Renal pelvis (tissue), 1 donor: ENCODE measurements at regions not wholly inside any gene's neighbourhood (a gene's known extent, or its start where the extent isn't known, plus 50 kb on each side); places are given as distances from the start of the nearest gene placed in this dataset.
"Not testable (repeated sequence)": the region's sequence is repeated elsewhere in the genome, so short reads cannot be mapped to it uniquely, and the experiment has no call there.

Source experiments
- DNase-seq: peaks from one replicate; pipeline ENCODE4 v3.0.0-alpha.2; 2013

GRCh38 chr6:168826726-168827585 is 386.0 kb downstream of the SMOC2 start:
- peak; percentile 51 for DNase-seq

GRCh38 chr6:168826078-168826390 is 385.1 kb downstream of the SMOC2 start:
- no peak for DNase-seq

GRCh38 chr6:168825226-168826077 is 384.5 kb downstream of the SMOC2 start:
- DNase-seq: no peak

DNA sequence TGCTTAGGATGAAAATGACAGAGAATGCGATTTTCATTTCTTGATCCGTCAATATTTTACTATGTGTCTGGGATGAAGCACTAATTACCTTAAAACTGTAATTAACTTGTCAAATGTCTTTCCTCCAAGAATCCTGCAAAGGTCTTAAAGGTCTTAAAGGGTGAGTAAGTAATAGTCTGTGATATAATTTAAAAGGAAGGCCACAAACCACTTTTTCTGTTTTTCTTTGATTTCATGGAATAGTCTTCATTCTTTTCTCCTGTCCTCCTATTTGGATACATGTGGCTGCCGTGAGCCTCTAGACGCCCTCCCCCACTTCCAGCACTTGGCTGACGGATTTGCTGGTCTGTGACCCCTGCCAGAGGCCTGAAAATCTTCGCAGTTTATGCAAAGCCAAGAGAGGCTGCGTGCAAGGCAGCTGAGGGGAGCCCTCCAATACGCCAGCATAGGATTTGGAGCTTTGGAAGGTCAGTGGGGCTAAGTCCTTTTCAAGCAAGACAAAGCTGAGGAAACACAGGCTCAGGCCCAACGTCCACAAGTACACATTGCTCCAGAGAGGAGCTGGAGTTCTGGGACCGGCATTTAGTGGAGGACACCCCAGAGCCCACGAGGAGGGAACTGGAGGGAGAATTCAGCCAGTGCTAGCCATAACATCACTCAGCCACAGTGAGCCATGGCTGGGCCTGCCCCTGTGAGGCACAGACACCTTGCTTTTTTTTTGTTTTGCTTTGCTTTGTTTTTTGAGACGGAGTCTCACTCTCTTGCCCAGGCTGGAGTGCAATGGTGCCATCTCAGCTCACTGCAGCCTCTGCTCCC is 382.6 kb downstream of the SMOC2 start:
- peak; percentile 52 for DNase-seq

GRCh38 chr6:168822376-168822775 is 381.4 kb downstream of the SMOC2 start:
- DNase-seq: no peak

DNA sequence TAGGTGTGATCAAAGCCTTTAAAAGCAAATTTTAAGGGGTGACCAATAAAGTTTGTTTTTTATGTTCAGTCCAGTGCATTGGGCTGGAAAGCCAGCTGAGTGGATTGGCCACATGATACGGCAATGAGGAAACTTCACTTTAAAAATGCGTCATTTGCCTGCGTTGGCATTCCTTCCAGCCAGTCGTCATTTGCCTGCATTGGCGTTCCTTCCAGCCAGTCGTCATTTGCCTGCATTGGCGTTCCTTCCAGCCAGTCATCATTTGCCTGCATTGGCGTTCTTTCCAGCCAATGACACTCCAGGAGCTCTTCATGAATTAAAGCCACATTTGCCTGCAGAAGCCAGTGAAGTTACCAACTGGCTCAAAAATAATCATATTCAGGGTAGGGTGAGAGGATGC is 378.6 kb downstream of the SMOC2 start:
- no peak for DNase-seq

DNA sequence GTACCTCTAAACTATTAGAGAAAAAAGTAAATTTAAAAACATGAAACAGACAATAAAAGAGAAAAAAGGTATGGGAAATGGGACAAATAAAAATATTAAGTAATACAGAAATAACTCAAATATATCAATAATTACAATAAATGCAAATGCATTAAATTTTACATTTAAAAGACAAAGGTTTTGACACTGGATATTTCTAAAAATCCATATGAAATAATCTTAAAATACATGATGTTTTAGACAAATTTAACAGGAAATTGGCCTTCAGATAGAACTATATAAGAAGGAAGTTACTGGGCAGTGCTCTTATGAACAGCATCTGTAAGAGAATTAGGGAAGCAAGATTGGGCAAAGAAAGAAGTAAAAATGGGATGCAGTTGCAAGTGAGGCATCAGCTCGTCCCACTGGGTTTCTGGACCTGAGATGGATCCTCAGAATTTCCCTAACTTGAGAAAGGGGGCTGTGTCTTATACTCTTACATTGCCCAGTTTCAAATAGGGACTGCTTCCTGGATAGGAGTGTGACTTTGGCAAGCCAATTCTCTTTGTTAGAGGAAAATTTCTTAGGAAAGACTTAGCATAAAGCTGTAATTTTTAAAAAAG is 376.7 kb downstream of the SMOC2 start:
- DNase-seq: no peak

- no peak for DNase-seq
Observed at GRCh38 chr6:168815229-168815628, 374.2 kb downstream of the SMOC2 start.

DNA sequence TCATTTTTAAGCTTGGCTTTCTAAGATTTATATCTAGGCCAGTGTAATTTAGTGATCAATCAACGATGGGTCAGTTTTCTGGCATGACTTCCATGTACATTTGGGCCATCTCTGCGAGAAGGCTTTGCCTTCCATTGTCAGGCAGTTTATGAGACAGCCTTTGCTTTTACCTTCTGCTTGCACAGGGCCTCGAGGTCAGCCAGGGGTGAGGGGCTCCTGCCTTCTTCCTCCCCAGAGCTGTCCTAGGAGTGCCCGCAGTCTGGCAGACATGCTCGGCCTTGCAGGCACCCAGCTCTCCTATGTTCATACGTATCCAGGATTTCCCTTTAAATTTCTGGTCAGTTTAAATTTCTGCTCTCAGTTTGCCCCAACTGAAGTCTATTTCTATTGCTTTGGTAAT is 367.2 kb downstream of the SMOC2 start:
- no peak for DNase-seq

GRCh38 chr6:168804331-168804730 is 363.3 kb downstream of the SMOC2 start:
- no peak for DNase-seq

GRCh38 chr6:168803874-168804273 is 362.9 kb downstream of the SMOC2 start:
- DNase-seq: no peak

DNA sequence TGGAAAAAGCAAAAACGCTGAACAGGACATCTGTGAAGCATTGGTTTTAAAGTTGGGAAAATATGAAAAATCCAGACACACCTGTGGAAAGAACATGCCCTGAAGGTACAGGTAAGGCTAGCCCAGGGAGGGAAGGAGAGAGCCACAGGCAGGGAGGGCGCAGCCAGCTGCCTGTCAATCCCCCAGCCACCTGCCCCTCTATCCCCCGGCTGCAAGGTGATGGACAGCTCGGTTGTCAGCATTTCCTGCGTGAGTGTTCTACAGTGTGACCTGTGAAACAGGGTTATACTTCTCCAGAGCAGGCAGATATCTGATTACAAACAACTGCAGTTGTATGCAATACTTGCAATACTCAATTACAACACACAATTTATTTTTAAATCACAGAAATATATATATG is 358.1 kb downstream of the SMOC2 start:
- no peak for DNase-seq

- DNase-seq: no peak
Observed at GRCh38 chr6:168796106-168796505, 355.1 kb downstream of the SMOC2 start.

DNA sequence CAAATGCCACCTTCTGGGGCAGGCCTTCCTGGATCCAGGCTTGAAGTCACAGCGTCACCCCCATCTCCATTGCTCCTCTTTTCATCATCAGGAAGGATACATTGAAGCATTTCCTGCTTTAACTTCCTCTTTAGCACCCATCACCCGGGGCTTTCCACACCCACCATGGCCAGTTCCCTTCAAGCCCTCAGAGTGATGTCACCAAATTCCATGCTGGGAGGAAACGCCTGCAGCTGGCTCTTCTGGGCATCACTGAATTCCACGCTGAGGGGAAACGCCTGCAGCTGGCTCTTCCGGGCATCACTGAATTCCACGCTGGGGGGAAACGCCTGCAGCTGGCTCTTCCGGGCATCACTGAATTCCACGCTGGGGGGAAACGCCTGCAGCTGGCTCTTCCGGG is 354.6 kb downstream of the SMOC2 start:
- not testable (repeated sequence) for DNase-seq

GRCh38 chr6:168794491-168794890 is 353.5 kb downstream of the SMOC2 start:
- no peak for DNase-seq

GRCh38 chr6:168793649-168794048 is 352.7 kb downstream of the SMOC2 start:
- no peak for DNase-seq

GRCh38 chr6:168791917-168792316 is 350.9 kb downstream of the SMOC2 start:
- DNase-seq: no peak

DNA sequence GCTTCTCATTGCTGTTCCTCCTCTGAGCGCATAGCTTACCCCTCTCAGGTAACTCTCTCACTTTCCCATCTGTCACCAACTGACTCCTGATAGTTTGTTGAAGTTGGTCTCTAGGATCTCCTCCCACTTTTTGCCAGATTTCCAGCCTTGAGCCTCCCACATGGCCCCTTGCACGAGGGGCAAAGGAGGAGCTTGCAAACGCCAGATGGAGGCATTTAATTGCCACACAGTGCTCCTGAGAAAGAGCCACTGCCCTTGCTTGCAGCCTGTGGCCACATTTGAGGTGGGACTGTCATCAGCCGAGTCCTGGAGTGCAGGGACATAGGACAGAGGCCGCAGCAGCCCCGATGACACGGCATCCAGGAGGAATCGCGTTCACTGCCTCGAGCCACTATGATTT is 348.7 kb downstream of the SMOC2 start:
- DNase-seq: no peak

DNA sequence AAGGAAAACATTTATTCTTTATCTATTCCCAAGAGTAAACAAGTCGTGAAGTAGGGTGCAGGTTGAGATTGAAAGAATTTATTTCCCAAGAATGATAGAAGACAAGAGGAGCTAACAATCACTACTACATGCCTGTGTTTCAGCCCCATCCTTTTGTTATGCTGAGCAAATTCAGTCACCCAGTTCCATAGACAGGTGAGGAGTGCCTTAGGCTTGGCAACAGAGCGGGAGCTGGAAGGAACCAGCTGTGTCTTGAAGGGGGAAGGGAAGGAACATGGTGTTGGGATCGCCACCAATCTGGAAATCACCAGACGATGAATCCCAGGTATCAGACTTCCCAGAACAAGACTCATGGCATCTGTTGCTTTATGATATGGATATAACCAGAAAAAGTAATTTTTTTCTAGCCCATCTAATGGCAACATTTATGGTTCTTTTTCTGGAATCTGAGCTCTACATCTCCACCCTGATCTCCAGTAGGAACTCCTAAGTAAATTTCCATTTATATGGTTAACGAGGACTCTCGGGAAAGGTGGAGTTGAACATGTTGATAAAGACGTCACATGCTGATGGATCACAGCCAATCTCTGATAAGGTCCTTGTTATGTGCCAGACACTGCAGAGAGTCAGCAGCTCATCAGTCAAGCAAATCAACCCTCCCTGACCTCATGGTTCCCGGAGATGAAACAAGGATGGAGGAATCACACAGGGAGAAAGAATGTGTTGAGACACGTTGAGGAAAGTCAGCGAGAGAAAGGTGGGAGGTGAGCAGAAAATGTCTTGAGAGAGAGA is 344.9 kb downstream of the SMOC2 start:
- DNase-seq: no peak

- DNase-seq: no peak
Observed at GRCh38 chr6:168784426-168784825, 343.4 kb downstream of the SMOC2 start.

DNA sequence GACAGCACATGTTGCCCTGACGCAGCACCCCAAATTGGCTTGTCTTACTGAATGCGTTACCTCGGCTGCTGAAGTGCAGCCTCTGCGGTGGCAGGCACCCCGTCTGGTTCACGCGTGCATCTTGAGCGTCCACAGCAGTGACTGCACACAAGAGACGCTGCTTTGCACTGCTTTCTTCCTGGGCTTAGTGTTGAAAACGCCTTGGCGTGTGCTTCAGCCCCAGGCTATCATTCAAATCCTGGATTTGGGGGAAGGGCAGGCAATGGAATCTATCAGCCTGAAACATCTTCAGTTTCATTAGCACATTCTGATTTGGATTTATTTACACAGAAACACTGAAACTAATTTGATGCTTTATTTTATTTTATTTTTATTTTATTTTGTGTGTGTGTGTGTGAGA is 342.7 kb downstream of the SMOC2 start:
- DNase-seq: no peak
